Mucosa of descending colon (tissue), 3 donors: ENCODE measurements at regions not wholly inside any gene's neighbourhood (a gene's known extent, or its start where the extent isn't known, plus 50 kb on each side); places are given as distances from the start of the nearest gene placed in this dataset.

Experiments used
- ATAC-seq: fragments of 200-7000 bp; cut with Tn5 transposase; one replicate; pipeline ENCODE4 v1.9.1; 2020; ENCODE audit warnings: mild to moderate bottlenecking, moderate library complexity
- DNase-seq, 3 donors: peaks; one replicate each; pipeline ENCODE4 v3.0.0-alpha.2; 2020
- H3K36me3 ChIP-seq: fragments of 200-600 bp; one replicate; pipeline ENCODE4 v1.8.0; 2021; ENCODE audit warnings: low read depth, mild to moderate bottlenecking
- H3K4me1 ChIP-seq: fragments of 200-600 bp; one replicate; pipeline ENCODE4 v1.8.0; 2021; ENCODE audit warnings: low read depth, mild to moderate bottlenecking
- H3K4me3 ChIP-seq: fragments of 200-600 bp; one replicate; pipeline ENCODE4 v1.8.0; 2021; ENCODE audit warnings: mild to moderate bottlenecking
- H3K9me3 ChIP-seq: fragments of 200-600 bp; one replicate; pipeline ENCODE4 v1.8.0; 2021; ENCODE audit warnings: mild to moderate bottlenecking
- intact Hi-C, 2 donors: fragments of 100-400 bp; cut with DNase I in 1 of 2; cut with micrococcal nuclease in 1 of 2; formaldehyde crosslinking; loops; one replicate each; pipeline versions ENCODE4 v1.11.0 to v1.11.1; 2022; cut with DNase I, micrococcal nuclease
- TF ChIP-seq, protein P1 (sequence below): fragments of 200-600 bp; IDR thresholded peaks from one replicate; pipeline ENCODE4 v1.8.0; 2022; ENCODE audit warnings: antibody characterized with exemption, mild to moderate bottlenecking
- donor health status: DM: no; HTN: no; CAD: no; lungs with moderate emphysema.
- donor health status: DM: no; HTN: no; CAD: no.
- donor health status: DM: no; HTN: yes; CAD: no.

DNA sequence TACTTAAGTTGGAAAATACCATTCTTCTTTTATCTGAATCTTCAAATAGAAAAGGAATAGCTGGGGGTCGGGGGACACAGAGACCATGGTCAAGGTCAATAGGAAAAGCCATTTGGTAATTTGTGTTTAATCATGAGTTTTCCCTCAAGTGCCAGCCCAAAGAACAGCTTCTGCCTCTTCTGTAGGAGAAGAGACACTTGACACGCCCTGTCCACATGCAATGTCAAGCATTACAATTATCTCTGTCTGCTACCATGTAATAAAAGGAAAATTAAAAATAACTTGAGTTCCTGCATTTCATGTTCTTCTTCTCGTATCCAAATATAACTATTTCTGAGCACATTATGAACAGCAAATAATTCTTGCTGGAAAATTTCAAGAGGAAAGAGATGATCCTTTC is 241.7 kb downstream of the IPMK start:
- TF ChIP-seq, protein P1, sequence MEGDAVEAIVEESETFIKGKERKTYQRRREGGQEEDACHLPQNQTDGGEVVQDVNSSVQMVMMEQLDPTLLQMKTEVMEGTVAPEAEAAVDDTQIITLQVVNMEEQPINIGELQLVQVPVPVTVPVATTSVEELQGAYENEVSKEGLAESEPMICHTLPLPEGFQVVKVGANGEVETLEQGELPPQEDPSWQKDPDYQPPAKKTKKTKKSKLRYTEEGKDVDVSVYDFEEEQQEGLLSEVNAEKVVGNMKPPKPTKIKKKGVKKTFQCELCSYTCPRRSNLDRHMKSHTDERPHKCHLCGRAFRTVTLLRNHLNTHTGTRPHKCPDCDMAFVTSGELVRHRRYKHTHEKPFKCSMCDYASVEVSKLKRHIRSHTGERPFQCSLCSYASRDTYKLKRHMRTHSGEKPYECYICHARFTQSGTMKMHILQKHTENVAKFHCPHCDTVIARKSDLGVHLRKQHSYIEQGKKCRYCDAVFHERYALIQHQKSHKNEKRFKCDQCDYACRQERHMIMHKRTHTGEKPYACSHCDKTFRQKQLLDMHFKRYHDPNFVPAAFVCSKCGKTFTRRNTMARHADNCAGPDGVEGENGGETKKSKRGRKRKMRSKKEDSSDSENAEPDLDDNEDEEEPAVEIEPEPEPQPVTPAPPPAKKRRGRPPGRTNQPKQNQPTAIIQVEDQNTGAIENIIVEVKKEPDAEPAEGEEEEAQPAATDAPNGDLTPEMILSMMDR = no peak
- Histone ChIP-seq H3K4me3 (no peak overlapping the region), H3K36me3 (no peaks in the 10 kb centered on the region), H3K9me3 (peaks cover 2% of the 10 kb centered on the region), H3K4me1 (no peaks in the 10 kb centered on the region)
- DNase-seq = no peak
- no peak for ATAC-seq
- intact Hi-C loops = no loop called here

DNA sequence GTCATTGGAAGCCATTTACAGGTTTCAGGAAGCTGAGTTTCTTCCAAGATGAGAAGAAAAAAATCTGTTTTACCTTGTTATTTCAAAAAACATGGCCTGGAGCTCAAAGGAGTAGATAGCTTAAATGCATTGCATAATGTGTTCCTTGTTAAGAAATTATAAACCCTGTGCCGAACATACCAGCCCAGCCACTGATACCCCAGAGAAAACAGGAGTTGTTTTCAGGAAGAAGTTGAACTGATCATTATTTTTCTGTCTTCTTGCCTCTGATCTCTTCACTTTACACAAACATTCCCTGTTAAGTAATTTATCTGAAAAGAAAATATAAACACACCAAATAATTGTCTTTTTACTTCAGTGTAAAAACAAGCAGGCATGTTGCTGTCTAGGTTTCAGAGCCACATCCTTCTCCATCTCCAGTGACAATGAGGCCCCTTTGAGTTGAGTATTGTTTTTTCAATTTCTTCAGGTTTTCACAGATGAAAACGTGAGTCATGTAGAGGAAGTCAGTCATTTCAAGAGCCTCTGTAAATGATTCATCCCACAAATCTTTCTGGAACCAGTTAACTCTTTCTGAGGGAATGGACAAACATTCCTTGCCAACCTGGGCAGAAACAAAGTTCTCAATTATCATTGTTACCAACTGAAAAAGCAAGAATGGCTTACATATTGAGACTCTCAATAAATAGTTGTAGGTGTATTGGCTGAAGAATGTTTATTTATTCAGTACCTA is 244.2 kb downstream of the IPMK start:
- Histone ChIP-seq H3K9me3 (peaks cover 7% of the 10 kb centered on the region), H3K4me3 (no peak overlapping the region), H3K36me3 (no peaks in the 10 kb centered on the region), H3K4me1 (no peaks in the 10 kb centered on the region)
- peak; percentile 71 for ATAC-seq
- no peak for DNase-seq
- intact Hi-C loops = no loop called here
- TF ChIP-seq, protein P1 = no peak

DNA sequence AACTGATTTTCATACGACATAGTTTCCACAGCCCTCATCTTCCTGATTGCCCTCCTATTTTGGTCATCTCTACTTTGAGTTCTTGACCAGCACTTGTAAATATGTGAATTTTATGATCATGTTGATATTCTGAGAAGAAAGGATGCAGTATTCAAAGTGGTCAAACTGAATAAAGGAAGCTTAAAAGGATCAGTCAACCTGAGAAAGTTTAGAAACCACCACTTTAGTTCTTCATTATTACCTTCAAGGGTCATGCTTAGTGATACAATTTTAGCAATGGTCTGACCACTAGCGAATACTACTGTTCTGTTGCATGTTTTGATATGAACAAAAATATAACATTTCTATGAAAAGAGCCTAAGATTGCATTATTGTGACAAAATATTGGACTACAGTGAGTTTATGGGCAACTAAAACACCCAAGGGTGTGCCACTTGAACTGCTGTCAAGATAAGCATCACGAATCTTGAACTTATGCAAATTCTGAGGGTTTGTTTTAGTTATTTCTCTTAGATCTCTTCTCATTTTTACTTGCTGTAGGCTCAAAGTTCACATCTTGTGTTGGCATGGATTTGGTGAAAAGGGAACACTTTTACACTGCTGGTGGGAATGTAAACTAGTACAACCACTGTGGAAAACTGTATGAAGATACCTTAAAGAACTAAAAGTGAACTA is 247.7 kb downstream of the IPMK start:
- TF ChIP-seq, protein P1 = no peak
- no peak for DNase-seq
- ATAC-seq = no peak
- Histone ChIP-seq H3K36me3 (no peaks in the 10 kb centered on the region), H3K4me3 (no peak overlapping the region), H3K4me1 (no peaks in the 10 kb centered on the region), H3K9me3 (peaks cover 7% of the 10 kb centered on the region)
- intact Hi-C loops = no loop called here

DNA sequence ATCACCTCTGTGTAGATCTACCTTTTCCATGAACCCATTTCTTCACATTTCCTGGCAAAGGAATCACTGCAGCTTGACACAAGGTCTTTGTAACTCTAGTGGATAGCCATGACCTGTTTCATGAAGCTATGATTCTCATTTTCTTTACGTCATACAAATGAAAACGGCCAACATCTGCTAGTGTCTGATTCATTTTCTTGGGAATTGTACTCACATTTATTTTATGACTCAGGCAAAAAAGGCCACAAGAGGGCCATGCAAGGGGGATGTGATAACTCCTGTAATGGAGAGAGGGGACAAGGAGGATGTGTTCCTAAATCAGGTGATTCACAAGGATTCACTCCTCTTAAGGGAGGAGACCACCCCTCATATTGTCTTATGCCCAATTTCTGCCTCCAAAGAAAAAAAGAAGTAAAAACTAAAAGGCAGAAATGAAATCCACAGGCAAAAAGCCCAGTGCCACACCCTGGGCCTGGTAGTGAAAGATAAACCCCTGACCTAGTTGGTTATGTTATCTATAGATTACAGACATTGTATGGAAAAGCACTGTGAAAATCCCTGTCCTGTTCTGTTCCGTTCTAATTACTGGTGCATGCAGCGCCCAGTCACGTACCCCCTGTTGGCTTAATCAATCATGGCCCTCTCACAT is 249.9 kb downstream of the IPMK start:
- Histone ChIP-seq H3K36me3 (no peaks in the 10 kb centered on the region), H3K9me3 (peaks cover 7% of the 10 kb centered on the region), H3K4me1 (no peaks in the 10 kb centered on the region), H3K4me3 (no peak overlapping the region)
- intact Hi-C loops = no loop called here
- TF ChIP-seq, protein P1 = no peak
- ATAC-seq (no peak), DNase-seq (no peak)

DNA sequence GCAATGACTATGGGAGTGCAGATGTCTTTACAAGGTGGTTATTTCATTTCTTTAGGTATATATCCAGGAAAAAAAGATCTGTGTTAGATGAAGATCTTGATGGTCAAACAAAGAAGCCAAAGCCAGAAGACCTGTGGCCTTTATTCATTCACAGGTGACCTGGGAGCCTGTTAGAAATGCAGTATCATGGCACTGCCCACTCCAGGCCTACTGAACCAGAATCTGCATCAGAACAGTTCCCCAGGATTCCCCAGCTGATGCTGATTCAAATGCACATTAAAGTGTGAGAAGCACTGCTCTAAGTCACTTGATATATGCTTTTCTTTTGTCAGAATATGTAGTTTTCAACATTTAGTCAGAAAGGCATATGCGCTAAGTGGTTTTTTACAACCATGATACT is 251.1 kb downstream of the IPMK start:
- Histone ChIP-seq H3K36me3 (no peaks in the 10 kb centered on the region), H3K4me3 (no peak overlapping the region), H3K9me3 (peaks cover 7% of the 10 kb centered on the region), H3K4me1 (no peaks in the 10 kb centered on the region)
- TF ChIP-seq, protein P1 = no peak
- ATAC-seq = no peak
- no peak for DNase-seq
- intact Hi-C loops = no loop called here
